ENCODE measurements at regions not wholly inside any gene's neighbourhood (a gene's known extent, or its start where the extent isn't known, plus 50 kb on each side); places are given as distances from the start of the nearest gene placed in this dataset.

DNA sequence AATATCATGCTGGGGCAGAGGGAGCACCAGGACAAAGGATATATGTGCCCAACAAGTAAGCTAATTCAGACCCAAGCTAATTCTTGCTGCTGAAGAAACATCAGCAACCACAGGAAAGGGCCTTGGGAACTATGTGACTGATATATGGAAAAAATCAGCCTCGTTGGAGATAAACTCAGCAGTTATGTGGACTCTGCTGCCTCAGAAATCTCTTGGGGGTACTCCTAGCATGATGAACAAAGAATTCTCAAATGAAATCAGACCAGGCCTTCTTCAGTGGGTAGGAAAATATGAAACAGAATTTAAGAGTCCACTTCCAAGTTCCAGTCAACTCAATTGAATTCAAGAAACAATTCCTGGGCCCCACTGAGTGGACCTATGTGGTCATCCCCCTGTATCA is 367.9 kb downstream of the TNS1 start:
- no TSS peak for BruUV-seq (replicated peaks)
- Histone ChIP-seq H3K79me2 (ENCODE audit: control insufficient read depth, insufficient read depth, low read length) (no peaks in the 10 kb centered on the region), H3K4me1 (ENCODE audit: control insufficient read depth, insufficient read depth, low read length) (no peaks in the 10 kb centered on the region), H3K9ac (ENCODE audit: control insufficient read depth, insufficient read depth, low read length) (no peak overlapping the region), H3K27me3 (replicated peaks in 1 of 2; ENCODE audit: control insufficient read depth in 2 of 2, insufficient read depth in 2 of 2, low read length in 1 of 2) (peaks cover 0 to 8% of the 10 kb centered on the region in 2 experiments; a peak in 2 of 4 replicates), H3K27ac (ENCODE audit: control insufficient read depth, insufficient read depth) (no peak overlapping the region), H3K9me3 (replicated peaks; ENCODE audit: control insufficient read depth, insufficient read depth, low read length) (no peaks in the 10 kb centered on the region), H3K36me3 (ENCODE audit: control insufficient read depth in 2 of 2, insufficient read depth in 2 of 2, low read length in 1 of 2) (no peaks in the 10 kb centered on the region), H3K4me3 (no peak overlapping the region), H4K20me1 (ENCODE audit: control insufficient read depth, insufficient read depth) (no peaks in the 10 kb centered on the region), H3K4me2 (ENCODE audit: control insufficient read depth, insufficient read depth) (no peak overlapping the region), H2AFZ (ENCODE audit: control insufficient read depth, low read depth, low read length) (no peak overlapping the region)
- no peak for ATAC-seq
- RAD21 ChIA-PET (ENCODE audit: unreplicated experiment): no interaction called here
- POLR2A ChIA-PET: no interaction called here
- FAIRE-seq: no peak
- CTCF ChIA-PET: interaction anchor here (0.6 to 6.1 kb wide), 3 partner anchors 16 to 1283 kb away, joined by 3 to 32 read pairs (median 3); no protein-coding TSS in a partner anchor
- TF ChIP-seq, protein P1, sequence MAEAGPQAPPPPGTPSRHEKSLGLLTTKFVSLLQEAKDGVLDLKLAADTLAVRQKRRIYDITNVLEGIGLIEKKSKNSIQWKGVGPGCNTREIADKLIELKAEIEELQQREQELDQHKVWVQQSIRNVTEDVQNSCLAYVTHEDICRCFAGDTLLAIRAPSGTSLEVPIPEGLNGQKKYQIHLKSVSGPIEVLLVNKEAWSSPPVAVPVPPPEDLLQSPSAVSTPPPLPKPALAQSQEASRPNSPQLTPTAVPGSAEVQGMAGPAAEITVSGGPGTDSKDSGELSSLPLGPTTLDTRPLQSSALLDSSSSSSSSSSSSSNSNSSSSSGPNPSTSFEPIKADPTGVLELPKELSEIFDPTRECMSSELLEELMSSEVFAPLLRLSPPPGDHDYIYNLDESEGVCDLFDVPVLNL (IDR thresholded peaks at IDR 0.05; ENCODE audit: low read depth, low read length): no peak
- TF ChIP-seq IRF4 (IDR thresholded peaks at IDR 0.05; ENCODE audit: low read depth, low read length): no peak
- TF ChIP-seq MYC (IDR thresholded peaks at IDR 0.05; ENCODE audit: insufficient read depth, insufficient read length, insufficient replicate concordance, low read length, severe bottlenecking): no peak
- no peak for TF ChIP-seq ZNF622 (IDR thresholded peaks at IDR 0.05)
- TF ChIP-seq, protein P2, sequence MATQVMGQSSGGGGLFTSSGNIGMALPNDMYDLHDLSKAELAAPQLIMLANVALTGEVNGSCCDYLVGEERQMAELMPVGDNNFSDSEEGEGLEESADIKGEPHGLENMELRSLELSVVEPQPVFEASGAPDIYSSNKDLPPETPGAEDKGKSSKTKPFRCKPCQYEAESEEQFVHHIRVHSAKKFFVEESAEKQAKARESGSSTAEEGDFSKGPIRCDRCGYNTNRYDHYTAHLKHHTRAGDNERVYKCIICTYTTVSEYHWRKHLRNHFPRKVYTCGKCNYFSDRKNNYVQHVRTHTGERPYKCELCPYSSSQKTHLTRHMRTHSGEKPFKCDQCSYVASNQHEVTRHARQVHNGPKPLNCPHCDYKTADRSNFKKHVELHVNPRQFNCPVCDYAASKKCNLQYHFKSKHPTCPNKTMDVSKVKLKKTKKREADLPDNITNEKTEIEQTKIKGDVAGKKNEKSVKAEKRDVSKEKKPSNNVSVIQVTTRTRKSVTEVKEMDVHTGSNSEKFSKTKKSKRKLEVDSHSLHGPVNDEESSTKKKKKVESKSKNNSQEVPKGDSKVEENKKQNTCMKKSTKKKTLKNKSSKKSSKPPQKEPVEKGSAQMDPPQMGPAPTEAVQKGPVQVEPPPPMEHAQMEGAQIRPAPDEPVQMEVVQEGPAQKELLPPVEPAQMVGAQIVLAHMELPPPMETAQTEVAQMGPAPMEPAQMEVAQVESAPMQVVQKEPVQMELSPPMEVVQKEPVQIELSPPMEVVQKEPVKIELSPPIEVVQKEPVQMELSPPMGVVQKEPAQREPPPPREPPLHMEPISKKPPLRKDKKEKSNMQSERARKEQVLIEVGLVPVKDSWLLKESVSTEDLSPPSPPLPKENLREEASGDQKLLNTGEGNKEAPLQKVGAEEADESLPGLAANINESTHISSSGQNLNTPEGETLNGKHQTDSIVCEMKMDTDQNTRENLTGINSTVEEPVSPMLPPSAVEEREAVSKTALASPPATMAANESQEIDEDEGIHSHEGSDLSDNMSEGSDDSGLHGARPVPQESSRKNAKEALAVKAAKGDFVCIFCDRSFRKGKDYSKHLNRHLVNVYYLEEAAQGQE (IDR thresholded peaks at IDR 0.05; ENCODE audit: low read depth, low read length): no peak
- TF ChIP-seq ATF7 (IDR thresholded peaks at IDR 0.05; ENCODE audit: low read depth): no peak
- no peak for TF ChIP-seq ASH2L (IDR thresholded peaks at IDR 0.05; ENCODE audit: borderline replicate concordance, low read depth)
- TF ChIP-seq, protein P3, sequence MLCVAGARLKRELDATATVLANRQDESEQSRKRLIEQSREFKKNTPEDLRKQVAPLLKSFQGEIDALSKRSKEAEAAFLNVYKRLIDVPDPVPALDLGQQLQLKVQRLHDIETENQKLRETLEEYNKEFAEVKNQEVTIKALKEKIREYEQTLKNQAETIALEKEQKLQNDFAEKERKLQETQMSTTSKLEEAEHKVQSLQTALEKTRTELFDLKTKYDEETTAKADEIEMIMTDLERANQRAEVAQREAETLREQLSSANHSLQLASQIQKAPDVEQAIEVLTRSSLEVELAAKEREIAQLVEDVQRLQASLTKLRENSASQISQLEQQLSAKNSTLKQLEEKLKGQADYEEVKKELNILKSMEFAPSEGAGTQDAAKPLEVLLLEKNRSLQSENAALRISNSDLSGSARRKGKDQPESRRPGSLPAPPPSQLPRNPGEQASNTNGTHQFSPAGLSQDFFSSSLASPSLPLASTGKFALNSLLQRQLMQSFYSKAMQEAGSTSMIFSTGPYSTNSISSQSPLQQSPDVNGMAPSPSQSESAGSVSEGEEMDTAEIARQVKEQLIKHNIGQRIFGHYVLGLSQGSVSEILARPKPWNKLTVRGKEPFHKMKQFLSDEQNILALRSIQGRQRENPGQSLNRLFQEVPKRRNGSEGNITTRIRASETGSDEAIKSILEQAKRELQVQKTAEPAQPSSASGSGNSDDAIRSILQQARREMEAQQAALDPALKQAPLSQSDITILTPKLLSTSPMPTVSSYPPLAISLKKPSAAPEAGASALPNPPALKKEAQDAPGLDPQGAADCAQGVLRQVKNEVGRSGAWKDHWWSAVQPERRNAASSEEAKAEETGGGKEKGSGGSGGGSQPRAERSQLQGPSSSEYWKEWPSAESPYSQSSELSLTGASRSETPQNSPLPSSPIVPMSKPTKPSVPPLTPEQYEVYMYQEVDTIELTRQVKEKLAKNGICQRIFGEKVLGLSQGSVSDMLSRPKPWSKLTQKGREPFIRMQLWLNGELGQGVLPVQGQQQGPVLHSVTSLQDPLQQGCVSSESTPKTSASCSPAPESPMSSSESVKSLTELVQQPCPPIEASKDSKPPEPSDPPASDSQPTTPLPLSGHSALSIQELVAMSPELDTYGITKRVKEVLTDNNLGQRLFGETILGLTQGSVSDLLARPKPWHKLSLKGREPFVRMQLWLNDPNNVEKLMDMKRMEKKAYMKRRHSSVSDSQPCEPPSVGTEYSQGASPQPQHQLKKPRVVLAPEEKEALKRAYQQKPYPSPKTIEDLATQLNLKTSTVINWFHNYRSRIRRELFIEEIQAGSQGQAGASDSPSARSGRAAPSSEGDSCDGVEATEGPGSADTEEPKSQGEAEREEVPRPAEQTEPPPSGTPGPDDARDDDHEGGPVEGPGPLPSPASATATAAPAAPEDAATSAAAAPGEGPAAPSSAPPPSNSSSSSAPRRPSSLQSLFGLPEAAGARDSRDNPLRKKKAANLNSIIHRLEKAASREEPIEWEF (IDR thresholded peaks at IDR 0.05; ENCODE audit: insufficient replicate concordance, low read depth, low read length): no peak
- TF ChIP-seq EED (IDR thresholded peaks at IDR 0.05; ENCODE audit: low read depth): no peak
- TF ChIP-seq POLR2AphosphoS5 (IDR thresholded peaks at IDR 0.05; ENCODE audit: low read length): no peak
- TF ChIP-seq EZH2 (IDR thresholded peaks at IDR 0.05; ENCODE audit: borderline replicate concordance, control insufficient read depth, low read depth, low read length): no peak
- no peak for TF ChIP-seq TCF3 (IDR thresholded peaks at IDR 0.05; ENCODE audit: borderline replicate concordance, insufficient read depth, low read depth, low read length)
- TF ChIP-seq, protein P4, sequence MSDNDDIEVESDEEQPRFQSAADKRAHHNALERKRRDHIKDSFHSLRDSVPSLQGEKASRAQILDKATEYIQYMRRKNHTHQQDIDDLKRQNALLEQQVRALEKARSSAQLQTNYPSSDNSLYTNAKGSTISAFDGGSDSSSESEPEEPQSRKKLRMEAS (IDR thresholded peaks at IDR 0.05; ENCODE audit: low read depth, low read length): no peak
- no peak for TF ChIP-seq HCFC1 (IDR thresholded peaks at IDR 0.05; ENCODE audit: low read length)
- no peak for TF ChIP-seq MTA2 (IDR thresholded peaks at IDR 0.05; ENCODE audit: low read depth)
- intact Hi-C loops (cut with micrococcal nuclease; ENCODE audit: unreplicated experiment): no loop called here
- SMC1A ChIA-PET (ENCODE audit: uncharacterized antibody, unreplicated experiment): interaction anchor here (1.0 kb wide), 1 partner anchor 78 kb away, joined by 3 read pairs; no protein-coding TSS in a partner anchor
- in situ Hi-C loops (cut with MboI): no loop called here
- WGBS (ENCODE audit: insufficient coverage, insufficient replicate concordance, low lambda C conversion rate, missing lambda C conversion rate): 8% methylated on average over 1 of the region's 1 CpG
- DNase-seq (ENCODE audit: low read depth, low spot score): no peak

Measured in GM12878 (cell line).